Upper lobe of left lung (tissue), 6 donors: ENCODE measurements at regions not wholly inside any gene's neighbourhood (a gene's known extent, or its start where the extent isn't known, plus 50 kb on each side); places are given as distances from the start of the nearest gene placed in this dataset.
A peak's percentile ranks its signal among the peaks of the same experiment; 100 is the strongest.

Experiments
- ATAC-seq, 2 donors: fragments of 200-7000 bp; cut with Tn5 transposase; one replicate each; pipeline ENCODE4 v1.9.1; 2022; ENCODE audit warnings: mild to moderate bottlenecking in 2 of 2, moderate library complexity in 2 of 2; ENCODE audit not compliant: low FRiP score in 2 of 2
- DNase-seq, 2 donors: peaks; one replicate each; pipeline ENCODE4 v3.0.0-alpha.2; 2019 to 2020
- H3K27ac ChIP-seq, 4 donors: fragments of 200-600 bp; sonication (generic); one replicate each; pipeline ENCODE4 v1.5.1; 2016 to 2019
- H3K27me3 ChIP-seq, 4 donors: fragments of 200-600 bp; sonication (generic); one replicate each; pipeline ENCODE4 v1.5.1; 2017 to 2019
- H3K36me3 ChIP-seq, 4 donors: fragments of 200-600 bp; sonication (generic); one replicate each; pipeline ENCODE4 v1.5.1; 2016 to 2019
- H3K4me1 ChIP-seq, 4 donors: fragments of 200-600 bp; sonication (generic); one replicate each; pipeline ENCODE4 v1.5.1; 2018 to 2019
- H3K4me3 ChIP-seq, 4 donors: fragments of 200-600 bp; sonication (generic); one replicate each; pipeline ENCODE4 v1.5.1; 2017 to 2019; ENCODE audit warnings: mild to moderate bottlenecking in 2 of 4, moderate library complexity in 1 of 4
- H3K9me3 ChIP-seq, 4 donors: fragments of 200-600 bp; sonication (generic); one replicate each; pipeline ENCODE4 v1.5.1; 2018 to 2019
- CTCF ChIP-seq, 6 experiments: fragments of 450-650 bp in 4 of 6; fragments of 200-600 bp in 2 of 6; sonication (generic) in 2 of 6; IDR thresholded peaks; one replicate each; pipeline ENCODE4 v1.5.1; 2016 to 2019; ENCODE audit warnings: antibody characterized with exemption in 6 of 6
- EP300 ChIP-seq, 4 donors: sonication (generic); formaldehyde crosslinking; IDR thresholded peaks; one replicate each; pipeline ENCODE4 v1.5.1; 2017; ENCODE audit warnings: antibody characterized with exemption in 4 of 4, control low read depth in 2 of 4
- POLR2A ChIP-seq, 4 donors: fragments of 450-650 bp; IDR thresholded peaks; one replicate each; pipeline ENCODE4 v1.5.1; 2016 to 2017; ENCODE audit warnings: antibody characterized with exemption in 4 of 4, mild to moderate bottlenecking in 2 of 4
- POLR2AphosphoS5 ChIP-seq, 2 donors: sonication (generic); formaldehyde crosslinking; IDR thresholded peaks; one replicate each; pipeline ENCODE4 v1.5.1; 2017; ENCODE audit warnings: antibody characterized with exemption in 2 of 2
- WGBS, 2 donors: methylation state at CpG; one replicate each; pipeline ENCODE4 v1.1.5; 2017 to 2018; 5-methylcytosine and 5-hydroxymethylcytosine counted together
- donor health status: DM: no; HTN: no; CAD: no; lungs with moderate emphysema.
- donor health status: DM: no; HTN: yes; CAD: no; lungs with severe emphysema.

- Histone ChIP-seq H3K4me1 (no peaks in the 10 kb centered on the region), H3K27ac (no peak overlapping the region)
- DNase-seq: no peak
Observed at GRCh38 chr4:38587106-38587505, 76.9 kb upstream of the KLF3 start.

DNA sequence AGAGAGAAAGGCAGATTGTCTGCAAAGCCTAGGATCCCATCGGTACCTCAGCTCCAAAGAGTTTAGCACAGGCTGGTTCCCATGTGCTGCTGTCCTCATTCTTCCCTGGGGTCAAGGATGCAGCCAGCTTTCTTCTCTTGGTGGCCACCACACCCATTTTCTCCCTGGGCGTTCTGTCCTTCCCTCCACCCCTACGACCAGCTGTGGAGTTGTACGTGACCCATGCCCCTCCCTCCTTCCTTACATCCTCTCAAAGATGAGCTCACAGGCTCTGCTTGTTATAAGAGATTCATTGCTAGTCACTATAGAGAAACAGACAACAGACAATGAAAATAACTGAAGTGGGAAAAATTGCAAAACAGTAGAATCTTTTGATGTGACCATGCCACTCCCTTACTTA, 74.0 kb upstream of the KLF3 start:
- TF ChIP-seq CTCF (IDR thresholded peaks at IDR 0.05) (no peak), POLR2AphosphoS5 (IDR thresholded peaks at IDR 0.05) (no peak), POLR2A (IDR thresholded peaks at IDR 0.05) (no peak), EP300 (IDR thresholded peaks at IDR 0.05) (no peak)
- WGBS, 2 donors: 73 to 77% methylated on average over 4 of the region's 4 CpGs
- peak in 1 of 2 donors; percentile 55 for ATAC-seq

More at GRCh38 chr4:38587106-38587505, 76.9 kb upstream of the KLF3 start:
- no peak for ATAC-seq
- Histone ChIP-seq H3K27me3 (no peaks in the 10 kb centered on the region), H3K36me3 (no peaks in the 10 kb centered on the region), H3K4me3 (no peak overlapping the region), H3K9me3 (no peaks in the 10 kb centered on the region)
- TF ChIP-seq EP300 (IDR thresholded peaks at IDR 0.05) (no peak), CTCF (IDR thresholded peaks at IDR 0.05) (no peak), POLR2AphosphoS5 (IDR thresholded peaks at IDR 0.05) (no peak), POLR2A (IDR thresholded peaks at IDR 0.05) (no peak)

GRCh38 chr4:38591617-38592337, 72.2 kb upstream of the KLF3 start:
- 58 to 70% methylated on average over 10 of the region's 10 CpGs for WGBS, 2 donors

More for the DNA sequence above, 74.0 kb upstream of the KLF3 start:
- no peak for DNase-seq
- no peak overlapping the region for H3K27ac ChIP-seq
- no peaks in the 10 kb centered on the region for H3K4me1 ChIP-seq
- no peak overlapping the region for H3K4me3 ChIP-seq
- no peaks in the 10 kb centered on the region for H3K27me3 ChIP-seq
- no peaks in the 10 kb centered on the region for H3K9me3 ChIP-seq
- H3K36me3 ChIP-seq: no peaks in the 10 kb centered on the region

GRCh38 chr4:38598489-38598888, 65.5 kb upstream of the KLF3 start:
- WGBS, 2 donors: 89 to 91% methylated on average over 3 of the region's 3 CpGs
- H3K4me3 ChIP-seq: no peak overlapping the region
- no peak for TF ChIP-seq POLR2A (IDR thresholded peaks at IDR 0.05)

More at GRCh38 chr4:38591617-38592337, 72.2 kb upstream of the KLF3 start:
- no peaks in the 10 kb centered on the region for H3K36me3 ChIP-seq
- no peaks in the 10 kb centered on the region for H3K4me1 ChIP-seq
- no peaks in the 10 kb centered on the region for H3K27me3 ChIP-seq
- ATAC-seq (peak; percentile 17 to 45), DNase-seq (no peak)
- H3K9me3 ChIP-seq: no peaks in the 10 kb centered on the region
- no peak overlapping the region for H3K4me3 ChIP-seq
- no peak for TF ChIP-seq POLR2AphosphoS5 (IDR thresholded peaks at IDR 0.05)
- no peak for TF ChIP-seq CTCF (IDR thresholded peaks at IDR 0.05)
- TF ChIP-seq POLR2A (IDR thresholded peaks at IDR 0.05): no peak
- no peak for TF ChIP-seq EP300 (IDR thresholded peaks at IDR 0.05)
- H3K27ac ChIP-seq: no peak overlapping the region

DNA sequence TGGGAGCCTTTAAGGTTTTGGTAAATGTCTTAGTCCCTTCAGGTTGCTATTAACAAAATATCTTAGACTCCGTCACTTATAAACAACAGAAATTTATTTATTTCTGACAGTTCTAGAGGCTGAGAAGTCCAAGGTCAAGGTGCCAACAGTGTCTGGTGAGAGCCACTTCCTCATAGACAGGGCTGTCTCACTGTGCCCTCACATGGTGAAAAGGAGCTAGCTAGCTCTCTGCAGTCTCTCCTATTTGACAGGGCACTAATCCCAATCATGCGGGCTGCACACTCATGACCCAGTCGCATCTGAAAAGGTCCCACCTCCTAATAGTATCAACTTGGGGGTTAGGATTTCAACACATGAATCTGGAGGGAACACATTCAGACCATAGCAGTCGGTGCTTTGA, 63.4 kb upstream of the KLF3 start:
- Histone ChIP-seq H3K4me3 (no peak overlapping the region), H3K27me3 (no peaks in the 10 kb centered on the region), H3K36me3 (no peaks in the 10 kb centered on the region), H3K27ac (peak overlapping the region in 1 of 4 donors; percentile 67), H3K9me3 (no peaks in the 10 kb centered on the region), H3K4me1 (peaks cover 9 to 20% (median 12%) of the 10 kb centered on the region in 4 donors)
- DNase-seq (peak in 1 of 2 donors; percentile 39), ATAC-seq (peak; percentile 54 to 71)
- no peak for TF ChIP-seq POLR2AphosphoS5 (IDR thresholded peaks at IDR 0.05)
- TF ChIP-seq POLR2A (IDR thresholded peaks at IDR 0.05): no peak
- no peak for TF ChIP-seq CTCF (IDR thresholded peaks at IDR 0.05)
- TF ChIP-seq EP300 (IDR thresholded peaks at IDR 0.05): no peak
- 69 to 87% methylated on average over 4 of the region's 4 CpGs for WGBS, 2 donors

More at GRCh38 chr4:38598489-38598888, 65.5 kb upstream of the KLF3 start:
- Histone ChIP-seq H3K9me3 (no peaks in the 10 kb centered on the region), H3K27me3 (no peaks in the 10 kb centered on the region), H3K27ac (no peak overlapping the region), H3K36me3 (no peaks in the 10 kb centered on the region), H3K4me1 (peaks cover 9 to 14% (median 11%) of the 10 kb centered on the region in 4 donors)
- no peak for DNase-seq
- ATAC-seq: no peak
